ENCODE measurements at regions not wholly inside any gene's neighbourhood (a gene's known extent, or its start where the extent isn't known, plus 50 kb on each side); places are given as distances from the start of the nearest gene placed in this dataset.

GRCh38 chr2:59921743-59922142 is 631.7 kb downstream of the BCL11A start:
- no peak for DNase-seq
- no peaks in the 10 kb centered on the region for H3K27me3 ChIP-seq
- in situ Hi-C loops (cut with MboI; ENCODE audit: low pct_ligation_motif_present in 1 of 4, low pct_unique_long_range_greater_than_20kb in 1 of 4, low sequenced_read_pairs in 3 of 4), result no loop called here
- no peak overlapping the region for H3K27ac ChIP-seq
- 90 to 91% methylated on average over 4 of the region's 4 CpGs for WGBS, 2 donors (ENCODE audit: low coverage in 1 of 2)
- no peaks in the 10 kb centered on the region for H3K4me1 ChIP-seq
- TF ChIP-seq POLR2A (IDR thresholded peaks at IDR 0.05), result no peak
- TF ChIP-seq POLR2AphosphoS5 (IDR thresholded peaks at IDR 0.05), result no peak
- TF ChIP-seq EP300 (IDR thresholded peaks at IDR 0.05; ENCODE audit: low read depth), result no peak
- no peaks in the 10 kb centered on the region for H3K36me3 ChIP-seq
- H3K9me3 ChIP-seq, result no peaks in the 10 kb centered on the region
- intact Hi-C loops (cut with DNase I; ENCODE audit: low total_unique reads), result no loop called here
- H3K4me3 ChIP-seq, result no peak overlapping the region

- Histone ChIP-seq H3K27ac (no peak overlapping the region), H3K4me3 (no peak overlapping the region), H3K36me3 (no peaks in the 10 kb centered on the region), H3K9me3 (no peaks in the 10 kb centered on the region), H3K4me1 (no peaks in the 10 kb centered on the region), H3K27me3 (no peaks in the 10 kb centered on the region)
- WGBS, 2 donors (ENCODE audit: low coverage in 1 of 2), result 76 to 85% methylated on average over 4 of the region's 4 CpGs
- intact Hi-C loops (cut with DNase I; ENCODE audit: low total_unique reads), result no loop called here
- no peak for DNase-seq
- in situ Hi-C loops (cut with MboI; ENCODE audit: low pct_ligation_motif_present in 1 of 4, low pct_unique_long_range_greater_than_20kb in 1 of 4, low sequenced_read_pairs in 3 of 4), result no loop called here
- TF ChIP-seq CTCF (IDR thresholded peaks at IDR 0.05) (no peak), POLR2AphosphoS5 (IDR thresholded peaks at IDR 0.05) (no peak), POLR2A (IDR thresholded peaks at IDR 0.05) (no peak), EP300 (IDR thresholded peaks at IDR 0.05; ENCODE audit: low read depth) (no peak)
Measured at GRCh38 chr2:59920961-59921360, 632.5 kb downstream of the BCL11A start.

GRCh38 chr2:59920307-59920706 is 633.1 kb downstream of the BCL11A start:
- in situ Hi-C loops (cut with MboI; ENCODE audit: low pct_ligation_motif_present in 1 of 4, low pct_unique_long_range_greater_than_20kb in 1 of 4, low sequenced_read_pairs in 3 of 4) (no loop called here), intact Hi-C loops (cut with DNase I; ENCODE audit: low total_unique reads) (no loop called here)
- no peak overlapping the region for H3K27ac ChIP-seq
- DNase-seq, result no peak
- no peak for TF ChIP-seq POLR2A (IDR thresholded peaks at IDR 0.05)
- TF ChIP-seq EP300 (IDR thresholded peaks at IDR 0.05; ENCODE audit: low read depth), result no peak
- no peak for TF ChIP-seq CTCF (IDR thresholded peaks at IDR 0.05)
- TF ChIP-seq POLR2AphosphoS5 (IDR thresholded peaks at IDR 0.05), result no peak
- WGBS, 2 donors (ENCODE audit: low coverage in 1 of 2), result 42 to 64% methylated on average over 2 to 4 of the region's 4 CpGs
- H3K9me3 ChIP-seq, result no peaks in the 10 kb centered on the region
- no peaks in the 10 kb centered on the region for H3K36me3 ChIP-seq
- no peak overlapping the region for H3K4me3 ChIP-seq
- no peaks in the 10 kb centered on the region for H3K27me3 ChIP-seq
- H3K4me1 ChIP-seq, result no peaks in the 10 kb centered on the region

GRCh38 chr2:59919579-59919978 is 633.9 kb downstream of the BCL11A start:
- no peak for TF ChIP-seq POLR2A (IDR thresholded peaks at IDR 0.05)
- no peak for TF ChIP-seq POLR2AphosphoS5 (IDR thresholded peaks at IDR 0.05)
- TF ChIP-seq EP300 (IDR thresholded peaks at IDR 0.05; ENCODE audit: low read depth), result no peak
- TF ChIP-seq CTCF (IDR thresholded peaks at IDR 0.05), result no peak
- WGBS, 2 donors (ENCODE audit: low coverage in 1 of 2), result 75 to 82% methylated on average over 1 of the region's 1 CpG
- Histone ChIP-seq H3K9me3 (no peaks in the 10 kb centered on the region), H3K4me1 (no peaks in the 10 kb centered on the region), H3K36me3 (no peaks in the 10 kb centered on the region), H3K27me3 (no peaks in the 10 kb centered on the region), H3K27ac (no peak overlapping the region), H3K4me3 (no peak overlapping the region)
- intact Hi-C loops (cut with DNase I; ENCODE audit: low total_unique reads), result no loop called here
- in situ Hi-C loops (cut with MboI; ENCODE audit: low pct_ligation_motif_present in 1 of 4, low pct_unique_long_range_greater_than_20kb in 1 of 4, low sequenced_read_pairs in 3 of 4), result no loop called here
- DNase-seq, result no peak

- in situ Hi-C loops (cut with MboI; ENCODE audit: low pct_ligation_motif_present in 1 of 4, low pct_unique_long_range_greater_than_20kb in 1 of 4, low sequenced_read_pairs in 3 of 4), result no loop called here
- Histone ChIP-seq H3K27me3 (no peaks in the 10 kb centered on the region), H3K36me3 (no peaks in the 10 kb centered on the region), H3K27ac (no peak overlapping the region), H3K9me3 (no peaks in the 10 kb centered on the region), H3K4me1 (no peaks in the 10 kb centered on the region), H3K4me3 (no peak overlapping the region)
- intact Hi-C loops (cut with DNase I; ENCODE audit: low total_unique reads), result no loop called here
- TF ChIP-seq CTCF (IDR thresholded peaks at IDR 0.05), result no peak
- no peak for TF ChIP-seq POLR2A (IDR thresholded peaks at IDR 0.05)
- TF ChIP-seq POLR2AphosphoS5 (IDR thresholded peaks at IDR 0.05), result no peak
- TF ChIP-seq EP300 (IDR thresholded peaks at IDR 0.05; ENCODE audit: low read depth), result no peak
- DNase-seq, result no peak
- WGBS, 2 donors (ENCODE audit: low coverage in 1 of 2), result 87 to 100% methylated on average over 1 of the region's 1 CpG
Measured at GRCh38 chr2:59912042-59912441, 641.4 kb downstream of the BCL11A start.

Measured in transverse colon (tissue), 4 donors.